B cell (primary cell): ENCODE measurements at regions not wholly inside any gene's neighbourhood (a gene's known extent, or its start where the extent isn't known, plus 50 kb on each side); places are given as distances from the start of the nearest gene placed in this dataset.

Experiments used
- CTCF ChIP-seq: fragments of 200-600 bp; IDR thresholded peaks from one replicate; pipeline ENCODE4 v1.8.0; 2022; ENCODE audit warnings: antibody characterized with exemption, mild to moderate bottlenecking
- EZH2 ChIP-seq: IDR thresholded peaks from 2 replicates; pipeline ENCODE4 v1.6.1; 2012; ENCODE audit warnings: borderline replicate concordance, low read depth, mild to moderate bottlenecking, moderate library complexity, low read length; ENCODE audit not compliant: insufficient read depth, poor library complexity, severe bottlenecking

- no peak for TF ChIP-seq CTCF
- no peak for TF ChIP-seq EZH2
These were observed 1612.6 kb upstream of the CELF4 start for GRCh38 chr18:39178166-39178565.
